Neuron (in vitro differentiated cells): ENCODE measurements at regions not wholly inside any gene's neighbourhood (a gene's known extent, or its start where the extent isn't known, plus 50 kb on each side); places are given as distances from the start of the nearest gene placed in this dataset.
"Not testable (repeated sequence)": the region's sequence is repeated elsewhere in the genome, so short reads cannot be mapped to it uniquely, and the experiment has no call there.

Experiments used
- H2AFZ ChIP-seq: one replicate; pipeline ENCODE4 v1.6.1; 2013; ENCODE audit warnings: low read depth, mild to moderate bottlenecking, inconsistent platforms, low read length, moderate library complexity
- H3K27me3 ChIP-seq: one replicate; pipeline ENCODE4 v1.6.1; 2013; ENCODE audit warnings: low read length; ENCODE audit not compliant: insufficient read depth
- H3K36me3 ChIP-seq: one replicate; pipeline ENCODE4 v1.6.1; 2013; ENCODE audit warnings: low read length; ENCODE audit not compliant: insufficient read depth
- H3K4me1 ChIP-seq: one replicate; pipeline ENCODE4 v1.6.1; 2013; ENCODE audit warnings: low read length; ENCODE audit not compliant: insufficient read depth
- H3K4me3 ChIP-seq: 2 replicates; pipeline ENCODE4 v1.5.1; 2013; ENCODE audit warnings: mild to moderate bottlenecking, low read length, moderate library complexity
- H3K9me3 ChIP-seq: one replicate; pipeline ENCODE4 v1.6.1; 2013; ENCODE audit warnings: low read length

DNA sequence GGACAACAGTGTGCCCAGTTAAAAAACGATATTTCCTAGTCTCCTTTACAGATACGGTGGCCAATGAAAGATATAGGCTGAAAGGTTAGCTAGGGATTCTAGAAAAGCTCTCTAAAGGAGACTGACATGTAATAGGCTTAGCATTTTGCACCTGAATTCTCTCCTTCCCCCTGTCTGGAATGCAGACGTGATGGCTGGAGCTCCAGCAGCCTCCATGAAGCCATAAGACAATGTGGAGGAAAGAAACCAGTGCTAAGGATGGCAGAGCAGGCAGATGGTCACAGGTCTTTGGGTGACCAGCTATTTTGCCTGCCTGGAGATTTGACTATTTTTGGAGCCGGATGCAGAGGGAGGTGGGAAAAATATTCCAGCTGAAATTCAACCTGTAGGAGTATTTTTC, 286.2 kb upstream of the PLGLB2 start:
- not testable (repeated sequence) for H3K4me1 ChIP-seq, H2AFZ ChIP-seq, H3K9me3 ChIP-seq, H3K4me3 ChIP-seq, H3K27me3 ChIP-seq, H3K36me3 ChIP-seq

DNA sequence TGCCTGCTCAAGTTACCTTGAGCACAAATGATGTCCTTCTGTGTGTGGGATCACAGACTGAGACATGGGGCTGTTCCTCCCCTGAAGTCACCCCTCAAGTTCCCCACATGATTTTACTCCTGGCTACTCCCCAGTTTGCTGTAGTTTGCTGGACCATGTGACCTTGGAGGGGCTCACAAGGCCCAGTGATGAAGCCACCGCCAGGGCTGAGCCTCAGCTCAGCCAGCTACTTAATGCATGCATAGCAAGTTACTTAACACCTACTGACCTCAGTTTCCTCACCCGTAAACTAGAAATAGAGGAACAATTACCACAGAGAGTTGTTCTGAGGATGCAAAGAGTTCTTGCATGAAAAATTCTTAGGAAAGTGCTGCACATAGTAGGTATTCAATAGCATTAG, 283.7 kb upstream of the PLGLB2 start:
- not testable (repeated sequence) for H3K4me3 ChIP-seq, H3K27me3 ChIP-seq, H3K36me3 ChIP-seq, H3K4me1 ChIP-seq, H3K9me3 ChIP-seq, H2AFZ ChIP-seq

DNA sequence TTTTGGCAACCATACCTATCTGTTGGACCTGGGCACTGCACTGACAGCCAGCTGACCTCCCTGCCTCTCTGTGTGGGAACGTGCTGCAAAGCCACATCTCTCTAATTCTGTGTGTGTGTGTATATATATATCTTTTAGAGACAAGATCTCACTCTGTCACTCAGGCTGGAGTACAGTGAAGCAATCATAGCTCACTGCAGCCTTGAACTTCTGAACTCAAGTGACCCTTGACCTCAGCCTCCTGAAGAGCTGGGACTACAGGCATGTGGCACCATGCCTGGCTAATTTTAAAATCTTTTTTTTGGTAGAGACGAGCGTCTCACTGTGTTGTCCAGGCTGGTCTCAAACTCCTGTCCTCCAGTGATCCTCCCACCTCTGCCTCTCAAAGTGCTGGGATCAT, 282.2 kb upstream of the PLGLB2 start:
- not testable (repeated sequence) for H3K9me3 ChIP-seq, H3K4me1 ChIP-seq, H2AFZ ChIP-seq, H3K36me3 ChIP-seq, H3K4me3 ChIP-seq, H3K27me3 ChIP-seq

DNA sequence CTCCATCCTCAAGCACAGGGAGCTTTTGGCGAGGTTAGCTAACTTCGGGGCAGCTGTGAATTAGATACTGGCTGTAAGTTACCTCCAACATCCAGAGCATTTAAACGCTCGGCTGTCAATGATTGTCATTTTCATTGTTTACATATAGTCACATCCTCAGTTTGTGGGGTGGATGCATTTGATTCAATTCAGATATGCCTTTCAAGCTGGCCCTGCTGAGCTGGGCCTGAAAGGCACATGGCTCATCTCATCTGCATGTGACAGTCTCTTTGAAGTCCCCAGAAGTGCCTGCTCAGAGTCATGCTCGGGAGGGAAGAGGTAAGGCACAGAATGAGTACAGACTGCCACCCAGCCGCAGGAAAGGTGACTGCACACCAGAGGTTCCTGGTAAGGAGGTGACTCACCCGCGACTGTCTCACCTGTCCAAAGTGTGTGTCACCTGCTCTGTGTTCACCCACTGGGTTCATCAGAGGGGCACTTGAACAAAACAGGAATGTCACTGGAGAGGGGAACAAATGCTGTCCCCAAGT, 281.2 kb upstream of the PLGLB2 start:
- H2AFZ ChIP-seq, H3K4me1 ChIP-seq: not testable (repeated sequence)

DNA sequence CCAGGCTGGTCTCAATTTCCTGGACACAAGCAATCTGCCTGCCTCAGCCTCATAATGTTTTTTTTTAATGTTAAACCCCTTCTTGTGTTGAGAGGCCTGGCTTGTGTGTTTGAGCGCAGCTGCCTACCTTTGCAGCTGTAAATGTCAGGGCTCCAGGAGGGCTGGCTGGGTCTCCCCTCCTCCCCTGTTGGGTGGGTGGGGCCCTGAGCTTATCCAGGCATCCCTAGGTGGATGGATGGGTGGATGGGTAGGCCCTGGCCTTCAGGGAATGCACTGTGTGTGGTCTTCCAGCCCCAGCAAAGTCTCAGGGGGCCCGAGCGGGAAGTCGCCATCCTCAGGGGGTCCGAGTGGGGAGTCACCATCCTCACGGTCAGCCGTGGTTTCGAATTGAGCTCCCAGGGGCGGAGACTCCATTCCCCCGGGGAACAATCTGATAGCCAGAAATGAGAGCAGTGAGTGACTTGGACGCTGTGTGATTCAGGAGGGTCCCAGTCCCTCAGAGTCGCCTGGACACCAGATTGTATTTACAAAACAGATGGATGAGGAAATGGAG, 279.4 kb upstream of the PLGLB2 start:
- H3K27me3 ChIP-seq, H3K4me3 ChIP-seq, H3K36me3 ChIP-seq, H3K4me1 ChIP-seq, H3K9me3 ChIP-seq, H2AFZ ChIP-seq: not testable (repeated sequence)

More for the DNA sequence above, 281.2 kb upstream of the PLGLB2 start:
- not testable (repeated sequence) for H3K9me3 ChIP-seq, H3K36me3 ChIP-seq, H3K4me3 ChIP-seq, H3K27me3 ChIP-seq

DNA sequence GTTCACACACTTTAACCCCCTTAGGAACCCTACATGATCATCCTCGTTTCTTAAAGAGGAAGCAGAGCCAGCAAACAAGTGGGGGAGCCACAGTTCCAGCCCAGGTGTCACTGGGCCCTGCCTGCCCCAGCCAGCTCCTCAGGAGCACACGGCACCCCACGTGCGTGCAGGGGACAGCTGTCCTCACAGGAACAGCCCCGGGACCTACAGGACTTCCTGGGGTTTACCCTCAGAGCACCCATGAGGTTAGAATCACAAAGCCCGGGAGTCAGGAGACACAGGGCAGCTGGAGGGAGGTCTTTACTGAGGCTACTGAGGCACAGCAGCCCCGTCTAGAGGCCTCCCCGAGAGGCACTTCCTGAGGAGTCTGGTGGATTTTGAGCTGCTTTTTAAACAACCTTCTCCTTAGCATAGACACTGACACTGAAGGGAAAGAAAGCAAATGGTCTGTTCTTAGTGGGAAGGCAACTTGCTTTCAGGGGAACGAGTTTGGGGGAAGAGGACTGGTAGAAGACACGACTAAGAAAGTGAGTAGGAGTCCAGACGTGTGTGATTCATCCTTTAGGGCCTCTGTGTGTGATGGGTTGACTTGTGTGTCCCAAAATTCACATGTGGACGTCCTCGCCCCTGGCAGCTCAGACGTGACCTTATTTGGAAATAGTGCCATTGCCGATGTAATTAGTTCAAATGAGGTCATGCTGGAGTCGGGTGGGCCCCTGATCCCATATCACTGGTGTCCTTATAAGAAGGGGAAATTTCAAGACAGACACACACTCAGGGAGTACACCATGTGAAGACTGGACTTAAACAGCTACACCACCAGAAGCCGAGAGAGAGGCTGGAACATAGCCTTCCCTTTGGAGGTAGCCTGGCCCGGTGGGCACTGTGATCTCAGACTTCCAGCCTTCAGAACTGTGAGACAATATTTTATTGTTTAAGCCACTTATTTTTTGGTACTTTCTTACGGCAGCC, 278.4 kb upstream of the PLGLB2 start:
- H3K27me3 ChIP-seq, H3K4me3 ChIP-seq, H3K4me1 ChIP-seq, H2AFZ ChIP-seq, H3K36me3 ChIP-seq, H3K9me3 ChIP-seq: not testable (repeated sequence)

DNA sequence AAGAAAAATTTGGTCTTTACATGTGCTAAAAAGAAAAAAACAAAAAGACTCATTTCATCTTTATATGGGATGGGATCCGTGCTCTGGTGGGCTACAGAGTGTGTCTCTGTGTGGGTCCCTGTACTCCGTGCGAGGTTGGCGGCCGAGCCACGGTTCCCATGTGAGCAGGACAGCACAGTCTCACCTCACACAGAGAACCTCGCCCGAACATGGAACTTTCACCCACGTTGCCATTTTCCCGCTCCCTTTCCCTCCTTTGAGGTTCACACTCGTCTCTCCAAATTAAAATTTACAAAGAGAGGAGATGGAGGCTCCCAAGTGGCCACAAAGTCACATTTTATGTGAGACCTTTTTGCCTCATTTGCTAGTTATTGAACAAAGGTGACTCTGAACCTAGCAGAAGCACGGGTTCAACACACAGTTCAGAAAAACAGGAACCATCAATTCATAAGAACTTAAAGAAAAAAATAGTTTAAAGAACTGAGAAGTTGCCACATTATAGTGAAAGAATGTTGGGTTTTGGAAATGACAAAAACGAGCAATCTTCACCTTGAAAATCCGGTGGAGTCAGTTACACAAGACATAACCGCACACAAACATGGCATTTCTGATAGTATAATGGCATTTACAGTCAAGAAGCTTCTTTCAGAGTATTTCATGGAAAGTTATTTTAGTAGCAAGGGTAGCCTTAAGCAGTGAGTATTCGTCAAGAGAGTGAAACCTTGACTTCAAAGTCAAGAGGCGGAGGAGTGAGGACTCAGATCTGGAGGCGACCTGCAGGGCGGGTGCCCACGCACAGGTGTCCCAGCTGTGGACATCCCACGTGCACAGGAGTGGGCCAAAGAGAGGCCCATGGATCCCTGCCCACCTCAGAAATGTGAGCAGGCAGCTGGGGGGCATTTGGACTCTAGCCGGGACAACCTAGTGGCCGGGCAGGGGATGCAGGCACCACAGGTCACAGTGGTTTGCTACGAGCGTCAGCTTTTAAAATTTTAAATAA, 277.2 kb upstream of the PLGLB2 start:
- H3K9me3 ChIP-seq, H2AFZ ChIP-seq, H3K36me3 ChIP-seq, H3K4me1 ChIP-seq, H3K4me3 ChIP-seq, H3K27me3 ChIP-seq: not testable (repeated sequence)

DNA sequence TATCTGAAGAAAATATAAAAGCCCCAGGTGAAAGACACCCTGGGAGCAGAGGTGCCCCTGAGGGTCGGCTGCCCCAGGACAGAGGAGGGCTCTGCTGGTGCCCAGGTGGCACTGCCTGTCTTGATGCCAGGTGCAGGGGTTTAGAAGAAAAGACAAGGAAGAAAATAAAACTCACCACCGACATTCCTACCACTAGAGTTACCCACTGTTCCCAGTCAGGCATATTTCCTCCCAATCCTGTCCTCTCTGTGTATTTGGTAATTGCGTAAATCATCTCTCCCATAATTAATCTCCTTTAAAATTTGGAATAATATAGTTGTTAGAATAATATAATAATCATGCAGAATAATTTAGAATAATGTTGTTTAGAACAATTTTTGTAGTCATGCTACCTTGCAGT, 276.4 kb upstream of the PLGLB2 start:
- H3K27me3 ChIP-seq, H3K4me3 ChIP-seq, H3K4me1 ChIP-seq, H3K9me3 ChIP-seq, H3K36me3 ChIP-seq, H2AFZ ChIP-seq: not testable (repeated sequence)

DNA sequence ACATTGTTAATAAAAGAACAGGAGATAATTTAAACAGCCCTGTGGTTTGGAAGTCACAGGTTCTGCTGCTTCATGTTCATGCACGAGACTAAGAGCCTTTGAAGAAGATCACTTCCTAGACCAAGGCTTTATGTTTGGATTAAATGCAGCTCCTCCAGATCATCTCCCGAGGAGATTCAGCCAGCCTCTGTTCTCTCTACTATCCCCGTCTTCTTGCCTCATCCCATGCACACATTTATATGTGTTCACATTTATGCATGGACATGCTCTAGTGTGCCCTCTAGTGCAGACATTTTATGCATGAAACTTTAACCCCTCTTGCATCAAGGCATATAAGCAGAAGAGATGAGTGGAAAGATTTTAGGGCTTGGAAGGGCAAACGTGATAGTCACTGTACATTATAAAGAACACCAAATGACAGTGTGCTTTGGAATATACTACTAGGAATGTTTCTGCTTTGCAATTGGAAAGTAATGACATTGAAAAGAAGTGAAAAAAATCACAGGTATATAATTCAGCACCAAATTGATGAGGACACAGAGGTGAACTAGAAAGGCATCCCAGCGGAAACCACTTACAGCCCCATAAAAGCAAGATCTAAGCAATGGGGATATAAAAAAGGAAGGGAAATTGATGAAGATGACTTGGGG, 271.5 kb upstream of the PLGLB2 start:
- not testable (repeated sequence) for H3K4me1 ChIP-seq, H3K27me3 ChIP-seq, H3K36me3 ChIP-seq, H2AFZ ChIP-seq, H3K9me3 ChIP-seq, H3K4me3 ChIP-seq

DNA sequence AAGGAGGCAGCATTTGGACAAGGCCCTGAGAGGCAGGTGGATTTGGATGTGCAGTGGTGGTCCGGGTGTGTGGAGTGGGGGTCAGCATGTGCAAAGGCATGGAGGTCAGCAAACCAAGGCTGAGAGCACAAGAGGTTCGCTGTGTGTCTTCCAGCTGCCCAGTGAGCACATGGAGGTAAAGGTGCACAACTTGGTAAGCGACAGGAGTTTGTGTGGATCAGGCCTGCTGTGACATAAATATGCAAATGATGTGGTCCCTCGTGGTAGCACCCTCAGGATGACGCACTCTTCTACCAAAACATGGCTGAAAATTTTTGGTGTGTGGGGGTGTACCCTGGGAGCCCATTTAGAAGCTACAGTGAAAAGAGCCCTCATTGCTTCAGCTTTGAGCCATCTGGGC, 271.0 kb upstream of the PLGLB2 start:
- not testable (repeated sequence) for H3K4me1 ChIP-seq, H3K27me3 ChIP-seq, H3K36me3 ChIP-seq, H3K4me3 ChIP-seq, H3K9me3 ChIP-seq, H2AFZ ChIP-seq

DNA sequence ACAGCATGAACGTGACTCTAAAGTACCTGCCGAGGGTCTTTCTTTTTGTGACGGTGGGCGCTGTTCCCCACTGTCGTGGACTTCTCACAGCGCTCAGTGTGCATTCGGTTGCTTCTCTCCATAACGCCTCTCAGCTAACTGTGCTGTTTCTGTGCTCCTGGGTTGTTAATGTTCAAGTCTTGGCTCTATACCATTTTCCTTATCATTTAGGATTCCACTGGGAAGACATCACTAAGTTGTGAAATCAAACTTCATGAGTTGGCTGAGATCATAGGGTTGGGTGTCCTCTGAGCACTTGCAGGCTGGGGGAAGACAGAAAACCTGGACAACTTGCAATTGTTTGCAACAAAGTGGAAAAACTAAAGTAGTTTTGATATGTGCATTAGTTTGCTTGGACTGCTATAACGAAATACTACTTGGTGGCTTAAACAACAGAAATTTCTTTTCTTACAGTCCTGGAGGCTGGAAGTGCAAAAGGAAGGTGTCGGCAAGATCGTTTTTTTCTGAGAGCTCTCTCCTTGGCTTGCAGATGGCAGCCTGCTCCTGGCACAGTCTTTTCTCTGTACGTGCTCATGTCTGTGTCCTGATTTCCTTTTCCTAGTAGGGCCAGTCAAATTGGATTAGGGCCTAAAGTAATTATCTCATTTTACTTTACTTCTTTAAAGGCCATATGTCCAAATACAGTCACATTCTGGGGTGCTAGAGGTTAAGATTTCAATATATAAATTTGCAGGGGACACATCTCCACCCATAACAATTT, 270.0 kb upstream of the PLGLB2 start:
- not testable (repeated sequence) for H3K4me1 ChIP-seq, H3K27me3 ChIP-seq, H3K9me3 ChIP-seq, H3K4me3 ChIP-seq, H2AFZ ChIP-seq, H3K36me3 ChIP-seq

DNA sequence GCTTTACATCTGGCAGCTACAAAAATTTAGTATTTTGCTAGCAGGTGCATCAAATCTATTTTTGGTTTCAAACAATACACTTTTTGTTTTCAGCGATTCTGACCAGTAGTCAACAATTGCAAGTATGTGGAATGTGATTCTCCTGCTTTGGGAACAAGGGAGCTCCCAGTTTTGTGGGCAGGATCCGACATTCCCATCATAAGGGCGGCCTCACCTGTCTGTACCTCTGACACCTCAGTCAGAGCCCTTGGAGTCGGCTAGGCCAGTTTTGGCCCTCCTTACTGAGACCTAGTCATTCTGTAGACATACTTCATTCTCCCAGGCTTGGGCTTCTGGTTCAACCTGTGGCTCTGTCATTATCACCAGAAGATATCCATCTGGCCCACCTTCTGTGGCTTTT, 269.0 kb upstream of the PLGLB2 start:
- H2AFZ ChIP-seq, H3K27me3 ChIP-seq, H3K4me3 ChIP-seq, H3K9me3 ChIP-seq, H3K36me3 ChIP-seq, H3K4me1 ChIP-seq: not testable (repeated sequence)
